ENCODE measurements at regions not wholly inside any gene's neighbourhood (a gene's known extent, or its start where the extent isn't known, plus 50 kb on each side); places are given as distances from the start of the nearest gene placed in this dataset.

GRCh38 chr10:28374036-28374435 lies 71.2 kb upstream of the MPP7 start:
- peaks cover 22% of the 10 kb centered on the region for H3K4me1 Mint-ChIP-seq (ENCODE audit: low read depth)
- H3K9me3 Mint-ChIP-seq (ENCODE audit: low read depth): no peaks in the 10 kb centered on the region
- no peaks in the 10 kb centered on the region for H3K27me3 Mint-ChIP-seq (ENCODE audit: low read depth)
- TF ChIP-seq CTCF (IDR thresholded peaks at IDR 0.05): no peak
- peak overlapping the region; percentile 59 for H3K27ac Mint-ChIP-seq (ENCODE audit: unreplicated experiment)
- DNase-seq (ENCODE audit: low spot score): no peak
- no peaks in the 10 kb centered on the region for H3K36me3 Mint-ChIP-seq (ENCODE audit: low read depth)
- no peak overlapping the region for H3K4me3 Mint-ChIP-seq (ENCODE audit: unreplicated experiment)

GRCh38 chr10:28375399-28376354 lies 72.8 kb upstream of the MPP7 start:
- Mint-ChIP-seq H3K9me3 (ENCODE audit: low read depth) (no peaks in the 10 kb centered on the region), H3K27ac (ENCODE audit: unreplicated experiment) (peak overlapping the region; percentile 87), H3K36me3 (ENCODE audit: low read depth) (no peaks in the 10 kb centered on the region), H3K4me1 (ENCODE audit: low read depth) (peaks cover 28% of the 10 kb centered on the region), H3K27me3 (ENCODE audit: low read depth) (no peaks in the 10 kb centered on the region), H3K4me3 (ENCODE audit: unreplicated experiment) (no peak overlapping the region)
- no peak for TF ChIP-seq CTCF (IDR thresholded peaks at IDR 0.05)
- no peak for DNase-seq (ENCODE audit: low spot score)

GRCh38 chr10:28378986-28379585 lies 76.2 kb upstream of the MPP7 start:
- no peak for DNase-seq (ENCODE audit: low spot score)
- Mint-ChIP-seq H3K4me3 (ENCODE audit: unreplicated experiment) (no peak overlapping the region), H3K27me3 (ENCODE audit: low read depth) (peaks cover 1% of the 10 kb centered on the region), H3K4me1 (ENCODE audit: low read depth) (peaks cover 33% of the 10 kb centered on the region), H3K36me3 (ENCODE audit: low read depth) (no peaks in the 10 kb centered on the region), H3K27ac (ENCODE audit: unreplicated experiment) (no peak overlapping the region), H3K9me3 (ENCODE audit: low read depth) (no peaks in the 10 kb centered on the region)
- no peak for TF ChIP-seq CTCF (IDR thresholded peaks at IDR 0.05)

- Mint-ChIP-seq H3K27me3 (ENCODE audit: low read depth) (peaks cover 1% of the 10 kb centered on the region), H3K27ac (ENCODE audit: unreplicated experiment) (peak overlapping the region; percentile 55), H3K9me3 (ENCODE audit: low read depth) (no peaks in the 10 kb centered on the region), H3K36me3 (ENCODE audit: low read depth) (peaks cover 2% of the 10 kb centered on the region), H3K4me3 (ENCODE audit: unreplicated experiment) (no peak overlapping the region), H3K4me1 (ENCODE audit: low read depth) (peaks cover 17% of the 10 kb centered on the region)
- TF ChIP-seq CTCF (IDR thresholded peaks at IDR 0.05): no peak
- no peak for DNase-seq (ENCODE audit: low spot score)
Measured at GRCh38 chr10:28381466-28381865, 78.6 kb upstream of the MPP7 start.

GRCh38 chr10:28381903-28382347 lies 79.1 kb upstream of the MPP7 start:
- Mint-ChIP-seq H3K36me3 (ENCODE audit: low read depth) (peaks cover 2% of the 10 kb centered on the region), H3K4me3 (ENCODE audit: unreplicated experiment) (no peak overlapping the region), H3K27me3 (ENCODE audit: low read depth) (peaks cover 1% of the 10 kb centered on the region), H3K9me3 (ENCODE audit: low read depth) (no peaks in the 10 kb centered on the region), H3K4me1 (ENCODE audit: low read depth) (peaks cover 17% of the 10 kb centered on the region), H3K27ac (ENCODE audit: unreplicated experiment) (peak overlapping the region; percentile 55)
- peak; percentile 98 for TF ChIP-seq CTCF (IDR thresholded peaks at IDR 0.05)
- DNase-seq (ENCODE audit: low spot score): no peak
